ENCODE measurements at regions not wholly inside any gene's neighbourhood (a gene's known extent, or its start where the extent isn't known, plus 50 kb on each side); places are given as distances from the start of the nearest gene placed in this dataset.
A peak's percentile ranks its signal among the peaks of the same experiment; 100 is the strongest.

GRCh38 chr10:80697926-80698325 is 160.2 kb downstream of the SH2D4B start:
- Histone ChIP-seq H2AFZ (ENCODE audit: control insufficient read depth, low read depth, low read length) (no peak overlapping the region), H3K27ac (ENCODE audit: control insufficient read depth, insufficient read depth) (no peak overlapping the region), H3K4me3 (no peak overlapping the region), H3K36me3 (ENCODE audit: control insufficient read depth in 2 of 2, insufficient read depth in 2 of 2, low read length in 1 of 2) (no peaks in the 10 kb centered on the region), H3K4me1 (ENCODE audit: control insufficient read depth, insufficient read depth, low read length) (no peaks in the 10 kb centered on the region; the same call in 1 of the 2 replicates), H4K20me1 (ENCODE audit: control insufficient read depth, insufficient read depth) (no peaks in the 10 kb centered on the region), H3K27me3 (replicated peaks in 1 of 2; ENCODE audit: control insufficient read depth in 2 of 2, insufficient read depth in 2 of 2, low read length in 1 of 2) (no peaks in the 10 kb centered on the region), H3K9me3 (replicated peaks; ENCODE audit: control insufficient read depth, insufficient read depth, low read length) (no peaks in the 10 kb centered on the region), H3K4me2 (ENCODE audit: control insufficient read depth, insufficient read depth) (no peak overlapping the region), H3K9ac (ENCODE audit: control insufficient read depth, insufficient read depth, low read length) (no peak overlapping the region), H3K79me2 (ENCODE audit: control insufficient read depth, insufficient read depth, low read length) (no peaks in the 10 kb centered on the region)
- TF ChIP-seq KAT2A (conservative IDR thresholded peaks at IDR 0.05; ENCODE audit: control insufficient read depth, low read depth, low read length) (no peak), MAX (IDR thresholded peaks at IDR 0.05; ENCODE audit: low read depth, low read length) (no peak)
- ATAC-seq: no peak
- whole genome bisulfite sequencing (ENCODE audit: insufficient coverage, insufficient replicate concordance, low lambda C conversion rate, missing lambda C conversion rate): 36% methylated on average over 2 of the region's 2 CpGs
- ChIA-PET POLR2A (no interaction called here), CTCF (interaction anchor here (1.1 to 1.4 kb wide), 3 partner anchors 117 to 321 kb away, joined by 3 to 4 read pairs (median 3); no protein-coding TSS in a partner anchor), RAD21 (ENCODE audit: unreplicated experiment) (interaction anchor here (0.7 kb wide), 1 partner anchor 481 kb away, joined by 3 read pairs; no protein-coding TSS in a partner anchor), SMC1A (ENCODE audit: uncharacterized antibody, unreplicated experiment) (interaction anchor here (1.2 to 1.3 kb wide), 2 partner anchors 321 to 482 kb away, joined by 3 to 4 read pairs; no protein-coding TSS in a partner anchor)
- intact Hi-C loops (cut with micrococcal nuclease; ENCODE audit: unreplicated experiment) (loop anchor here (2.0 to 5.0 kb wide), 2 partner anchors 253 to 1139 kb away; no protein-coding TSS in a partner anchor), in situ Hi-C loops (cut with MboI) (loop anchor here (5.0 kb wide), 1 partner anchor 484 kb away; no protein-coding TSS in a partner anchor)
- no peak for DNase-seq (ENCODE audit: low read depth, low spot score)
- no peak for FAIRE-seq
- no TSS peak for BruUV-seq (replicated peaks)

- ChIA-PET POLR2A (interaction anchor here (0.6 kb wide), 1 partner anchor 156 kb away, joined by 3 read pairs; no protein-coding TSS in a partner anchor), RAD21 (ENCODE audit: unreplicated experiment) (interaction anchor here (0.8 to 2.5 kb wide), 15 partner anchors 17 to 516 kb away, joined by 3 to 26 read pairs (median 4); no protein-coding TSS in a partner anchor), CTCF (interaction anchor here (0.6 to 5.3 kb wide), 38 partner anchors 10 to 712 kb away, joined by 3 to 72 read pairs (median 4); no protein-coding TSS in a partner anchor), SMC1A (ENCODE audit: uncharacterized antibody, unreplicated experiment) (interaction anchor here (0.6 to 2.5 kb wide), 21 partner anchors 9 to 480 kb away, joined by 3 to 28 read pairs (median 4); no protein-coding TSS in a partner anchor)
- Histone ChIP-seq H3K79me2 (ENCODE audit: control insufficient read depth, insufficient read depth, low read length) (no peaks in the 10 kb centered on the region), H3K9ac (ENCODE audit: control insufficient read depth, insufficient read depth, low read length) (no peak overlapping the region), H3K4me1 (ENCODE audit: control insufficient read depth, insufficient read depth, low read length) (no peaks in the 10 kb centered on the region; the same call in 1 of the 2 replicates), H3K9me3 (replicated peaks; ENCODE audit: control insufficient read depth, insufficient read depth, low read length) (no peaks in the 10 kb centered on the region), H2AFZ (ENCODE audit: control insufficient read depth, low read depth, low read length) (no peak overlapping the region), H4K20me1 (ENCODE audit: control insufficient read depth, insufficient read depth) (no peaks in the 10 kb centered on the region), H3K4me3 (no peak overlapping the region), H3K27me3 (replicated peaks in 1 of 2; ENCODE audit: control insufficient read depth in 2 of 2, insufficient read depth in 2 of 2, low read length in 1 of 2) (no peaks in the 10 kb centered on the region), H3K27ac (ENCODE audit: control insufficient read depth, insufficient read depth) (no peak overlapping the region), H3K4me2 (ENCODE audit: control insufficient read depth, insufficient read depth) (no peak overlapping the region), H3K36me3 (ENCODE audit: control insufficient read depth in 2 of 2, insufficient read depth in 2 of 2, low read length in 1 of 2) (no peaks in the 10 kb centered on the region)
- peak; percentile 96 for ATAC-seq
- WGBS (ENCODE audit: insufficient coverage, insufficient replicate concordance, low lambda C conversion rate, missing lambda C conversion rate): 16% methylated on average over 14 of the region's 14 CpGs
- no TSS peak for BruUV-seq (replicated peaks)
- DNase-seq (ENCODE audit: low read depth, low spot score): no peak
- intact Hi-C loops (cut with micrococcal nuclease; ENCODE audit: unreplicated experiment): loop anchor here (1.0 to 5.0 kb wide), 6 partner anchors 225 to 1138 kb away; no protein-coding TSS in a partner anchor
- in situ Hi-C loops (cut with MboI): loop anchor here (5.0 kb wide), 3 partner anchors 228 to 483 kb away; no protein-coding TSS in a partner anchor
- peak; percentile 96 for FAIRE-seq
- no peak for TF ChIP-seq ATF3 (IDR thresholded peaks at IDR 0.05; ENCODE audit: borderline replicate concordance, extremely low read depth, low read depth, low read length)
- 0 out of 2 replicates have a peak, but pooled peaks have one; percentile 51 for TF ChIP-seq YY1 (IDR thresholded peaks at IDR 0.05; ENCODE audit: low read depth, low read length)
- TF ChIP-seq ZNF217 (IDR thresholded peaks at IDR 0.05): no peak
- peak; percentile 93 for TF ChIP-seq SMC3 (IDR thresholded peaks at IDR 0.05; ENCODE audit: borderline replicate concordance, low read length)
- TF ChIP-seq IKZF1 (conservative IDR thresholded peaks at IDR 0.05): 0 out of 2 replicates have a peak, but pooled peaks have one; percentile 17
- TF ChIP-seq CTCF (IDR thresholded peaks at IDR 0.05 in 2 of 3, conservative IDR thresholded peaks at IDR 0.05 in 1 of 3; ENCODE audit: control insufficient read depth in 2 of 3, extremely low read depth in 1 of 3, insufficient read depth in 1 of 3, low read depth in 3 of 3, low read length in 3 of 3): peak; percentile 88 to 92 (median 90)
- peak; percentile 88 for TF ChIP-seq RAD21 (IDR thresholded peaks at IDR 0.05; ENCODE audit: insufficient read depth, low read depth, low read length)
- TF ChIP-seq STAT1 (conservative IDR thresholded peaks at IDR 0.05): no peak
Measured at GRCh38 chr10:80699602-80700039, 161.9 kb downstream of the SH2D4B start.
